ENCODE measurements at regions not wholly inside any gene's neighbourhood (a gene's known extent, or its start where the extent isn't known, plus 50 kb on each side); places are given as distances from the start of the nearest gene placed in this dataset.
"Not testable (repeated sequence)": the region's sequence is repeated elsewhere in the genome, so short reads cannot be mapped to it uniquely, and the experiment has no call there.

DNA sequence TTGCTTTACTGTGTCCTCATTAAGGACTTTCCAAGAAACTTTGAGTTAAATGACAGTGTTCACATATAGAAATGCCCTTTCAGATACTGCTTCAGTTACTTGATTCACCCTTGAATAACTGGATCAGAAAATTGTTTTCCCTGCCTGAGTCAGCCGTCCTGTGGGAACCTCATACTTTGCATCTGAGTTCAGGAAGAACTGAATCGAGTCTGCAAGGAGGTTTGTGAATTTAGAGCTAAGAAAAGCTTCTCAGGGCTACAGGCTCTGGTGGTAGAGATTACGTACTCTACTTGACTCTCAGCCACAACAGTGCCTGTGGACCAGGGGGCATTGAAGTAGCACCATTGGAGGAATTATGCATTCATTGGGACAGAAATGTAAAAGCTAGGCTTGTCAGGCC, 252.4 kb upstream of the C2CD4B start:
- no peaks in the 10 kb centered on the region for H3K27me3 ChIP-seq
- H3K27ac ChIP-seq = no peak overlapping the region
- DNase-seq (no peak), ATAC-seq (no peak)
- WGBS, 2 donors = 79 to 100% methylated on average over 3 of the region's 3 CpGs
- TF ChIP-seq CTCF (IDR thresholded peaks at IDR 0.05) (no peak), POLR2A (IDR thresholded peaks at IDR 0.05) (no peak)
- no peak overlapping the region for H3K4me3 ChIP-seq
- no peaks in the 10 kb centered on the region for H3K9me3 ChIP-seq
- intact Hi-C loops (cut with DNase I) = no loop called here
- no peaks in the 10 kb centered on the region for H3K36me3 ChIP-seq (replicated peaks in 1 of 2; ENCODE audit: insufficient read depth in 1 of 2, low read depth in 2 of 2)
- peaks cover 4% of the 10 kb centered on the region for H3K4me1 ChIP-seq

DNA sequence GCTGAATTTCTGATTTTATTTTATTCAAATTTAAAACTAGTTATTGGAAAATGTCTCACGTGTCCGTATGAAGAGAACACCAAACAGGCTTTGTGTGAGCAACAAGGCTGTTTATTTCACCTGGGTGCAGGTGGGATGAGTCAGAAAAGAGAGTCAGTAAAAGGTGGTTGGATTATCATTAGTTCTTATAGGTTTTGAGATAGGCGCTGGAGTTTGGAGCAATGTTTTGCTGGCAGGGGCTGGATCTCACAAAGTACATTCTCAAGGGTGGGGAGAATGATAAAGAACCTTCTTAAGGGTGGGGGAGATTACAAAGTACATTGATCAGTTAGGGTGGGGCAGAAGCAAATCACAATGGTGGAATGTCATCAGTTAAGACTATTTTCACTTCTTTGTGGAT, 253.4 kb upstream of the C2CD4B start:
- H3K4me1 ChIP-seq; H3K27ac ChIP-seq; H3K4me3 ChIP-seq; ATAC-seq; intact Hi-C loops (cut with DNase I); H3K9me3 ChIP-seq; H3K36me3 ChIP-seq (replicated peaks in 1 of 2; ENCODE audit: insufficient read depth in 1 of 2, low read depth in 2 of 2); DNase-seq; H3K27me3 ChIP-seq: not testable (repeated sequence)
- WGBS, 2 donors = 84 to 94% methylated on average over 3 of the region's 3 CpGs

GRCh38 chr15:62419192-62419591, 254.1 kb upstream of the C2CD4B start:
- 77 to 87% methylated on average over 2 of the region's 2 CpGs for WGBS, 2 donors
- H3K27me3 ChIP-seq = no peaks in the 10 kb centered on the region
- DNase-seq = no peak

GRCh38 chr15:62420371-62420770, 255.3 kb upstream of the C2CD4B start:
- H3K4me3 ChIP-seq; ATAC-seq; H3K27me3 ChIP-seq; DNase-seq; H3K4me1 ChIP-seq; intact Hi-C loops (cut with DNase I); H3K9me3 ChIP-seq; H3K36me3 ChIP-seq (replicated peaks in 1 of 2; ENCODE audit: insufficient read depth in 1 of 2, low read depth in 2 of 2): not testable (repeated sequence)
- peak overlapping the region in 1 of 4 donors; percentile 6 for H3K27ac ChIP-seq
- 75 to 78% methylated on average over 6 of the region's 6 CpGs for WGBS, 2 donors

More at GRCh38 chr15:62419192-62419591, 254.1 kb upstream of the C2CD4B start:
- Histone ChIP-seq H3K27ac (no peak overlapping the region), H3K4me3 (no peak overlapping the region), H3K36me3 (replicated peaks in 1 of 2; ENCODE audit: insufficient read depth in 1 of 2, low read depth in 2 of 2) (no peaks in the 10 kb centered on the region), H3K4me1 (peaks cover 4% of the 10 kb centered on the region), H3K9me3 (no peaks in the 10 kb centered on the region)
- TF ChIP-seq CTCF (IDR thresholded peaks at IDR 0.05) (no peak), POLR2A (IDR thresholded peaks at IDR 0.05) (no peak)
- no peak for ATAC-seq
- intact Hi-C loops (cut with DNase I) = no loop called here

DNA sequence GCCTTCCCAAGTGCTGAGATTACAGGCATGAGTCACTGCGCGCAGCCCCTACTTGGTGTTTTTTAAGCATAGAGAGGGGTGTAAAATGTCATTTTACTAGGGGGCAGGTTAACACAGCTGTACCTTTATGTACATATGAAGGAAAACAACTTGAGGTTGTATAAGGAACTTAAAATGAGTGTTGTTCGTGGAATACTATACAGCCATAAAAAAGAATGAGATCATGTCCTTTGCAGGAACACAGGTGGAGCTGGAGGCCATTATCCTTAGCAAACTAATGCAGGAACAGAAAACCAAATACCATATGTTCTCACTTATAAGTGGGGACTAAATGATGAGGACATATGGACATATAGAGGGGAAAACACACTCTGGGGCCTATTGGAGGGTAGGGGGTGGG, 256.2 kb upstream of the C2CD4B start:
- Histone ChIP-seq H3K27me3 (no peaks in the 10 kb centered on the region), H3K4me1 (peaks cover 4% of the 10 kb centered on the region), H3K36me3 (replicated peaks in 1 of 2; ENCODE audit: insufficient read depth in 1 of 2, low read depth in 2 of 2) (no peaks in the 10 kb centered on the region), H3K27ac (no peak overlapping the region), H3K9me3 (no peaks in the 10 kb centered on the region), H3K4me3 (no peak overlapping the region)
- intact Hi-C loops (cut with DNase I) = no loop called here
- TF ChIP-seq CTCF (IDR thresholded peaks at IDR 0.05) = no peak
- TF ChIP-seq POLR2A (IDR thresholded peaks at IDR 0.05) = no peak
- no peak for DNase-seq
- 92 to 98% methylated on average over 3 of the region's 3 CpGs for WGBS, 2 donors
- no peak for ATAC-seq

DNA sequence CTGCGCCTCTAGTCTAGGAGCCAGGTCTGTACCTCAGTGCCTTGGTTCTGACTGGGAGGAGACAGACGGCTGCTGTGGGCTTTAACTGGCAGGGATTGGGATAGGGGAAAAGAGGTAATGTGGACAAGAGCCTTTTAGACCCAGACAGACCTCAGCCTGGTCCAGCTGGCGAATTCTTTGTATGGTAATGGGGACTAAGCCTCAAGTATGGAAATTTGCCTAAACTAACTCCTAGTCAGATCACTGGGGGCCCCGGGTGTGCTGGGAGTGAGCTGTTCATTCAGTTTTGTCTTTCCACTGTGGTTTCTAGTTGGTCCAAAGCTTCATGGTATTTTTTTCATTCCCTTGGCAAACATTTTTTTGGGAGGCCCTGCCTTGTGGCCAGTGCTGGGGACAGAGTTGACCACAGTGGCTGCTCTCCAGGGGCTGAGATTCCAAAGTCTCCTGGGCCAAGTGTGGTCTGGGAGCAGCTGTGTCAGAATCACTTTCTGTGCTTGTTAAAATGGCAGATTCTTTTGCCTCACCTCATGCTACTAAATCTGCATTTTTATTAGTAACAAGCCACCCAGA, 261.4 kb upstream of the C2CD4B start:
- 76 to 79% methylated on average over 4 of the region's 4 CpGs for WGBS, 2 donors
- no peak for ATAC-seq
- Histone ChIP-seq H3K27ac (no peak overlapping the region), H3K9me3 (no peaks in the 10 kb centered on the region), H3K27me3 (no peaks in the 10 kb centered on the region), H3K36me3 (replicated peaks in 1 of 2; ENCODE audit: insufficient read depth in 1 of 2, low read depth in 2 of 2) (no peaks in the 10 kb centered on the region), H3K4me1 (no peaks in the 10 kb centered on the region), H3K4me3 (no peak overlapping the region)
- TF ChIP-seq POLR2A (IDR thresholded peaks at IDR 0.05) (no peak), CTCF (IDR thresholded peaks at IDR 0.05) (no peak)
- no peak for DNase-seq
- intact Hi-C loops (cut with DNase I) = no loop called here

Measured in body of pancreas (tissue), 4 donors.